ENCODE measurements at regions not wholly inside any gene's neighbourhood (a gene's known extent, or its start where the extent isn't known, plus 50 kb on each side); places are given as distances from the start of the nearest gene placed in this dataset.

- Histone ChIP-seq H3F3A (ENCODE audit: insufficient read depth) (no peaks in the 10 kb centered on the region), H3K9me3 (ENCODE audit: insufficient read depth, low read length) (no peaks in the 10 kb centered on the region), H3K9me2 (replicated peaks; ENCODE audit: insufficient read depth, low read length) (no peaks in the 10 kb centered on the region), H3K27me3 (ENCODE audit: low read length) (no peaks in the 10 kb centered on the region), H2AFZ (ENCODE audit: low read depth, low read length, severe bottlenecking) (no peak overlapping the region), H3K4me3 (ENCODE audit: insufficient read depth, low read length, poor library complexity, severe bottlenecking) (no peak overlapping the region), H3K4me2 (ENCODE audit: low read depth, low read length, poor library complexity, severe bottlenecking) (no peak overlapping the region), H3K36me3 (ENCODE audit: low read length) (no peaks in the 10 kb centered on the region), H4K20me1 (ENCODE audit: low read depth, low read length) (no peaks in the 10 kb centered on the region), H3K79me2 (ENCODE audit: insufficient read depth, low read length) (no peaks in the 10 kb centered on the region), H3K9ac (ENCODE audit: low read length) (no peak overlapping the region), H3K27ac (ENCODE audit: low read depth, low read length) (no peak overlapping the region)
- TF ChIP-seq, protein P1, sequence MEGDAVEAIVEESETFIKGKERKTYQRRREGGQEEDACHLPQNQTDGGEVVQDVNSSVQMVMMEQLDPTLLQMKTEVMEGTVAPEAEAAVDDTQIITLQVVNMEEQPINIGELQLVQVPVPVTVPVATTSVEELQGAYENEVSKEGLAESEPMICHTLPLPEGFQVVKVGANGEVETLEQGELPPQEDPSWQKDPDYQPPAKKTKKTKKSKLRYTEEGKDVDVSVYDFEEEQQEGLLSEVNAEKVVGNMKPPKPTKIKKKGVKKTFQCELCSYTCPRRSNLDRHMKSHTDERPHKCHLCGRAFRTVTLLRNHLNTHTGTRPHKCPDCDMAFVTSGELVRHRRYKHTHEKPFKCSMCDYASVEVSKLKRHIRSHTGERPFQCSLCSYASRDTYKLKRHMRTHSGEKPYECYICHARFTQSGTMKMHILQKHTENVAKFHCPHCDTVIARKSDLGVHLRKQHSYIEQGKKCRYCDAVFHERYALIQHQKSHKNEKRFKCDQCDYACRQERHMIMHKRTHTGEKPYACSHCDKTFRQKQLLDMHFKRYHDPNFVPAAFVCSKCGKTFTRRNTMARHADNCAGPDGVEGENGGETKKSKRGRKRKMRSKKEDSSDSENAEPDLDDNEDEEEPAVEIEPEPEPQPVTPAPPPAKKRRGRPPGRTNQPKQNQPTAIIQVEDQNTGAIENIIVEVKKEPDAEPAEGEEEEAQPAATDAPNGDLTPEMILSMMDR (IDR thresholded peaks at IDR 0.05; ENCODE audit: insufficient read depth, low read length, poor library complexity, severe bottlenecking), result no peak
- TF ChIP-seq EZH2phosphoT487 (conservative IDR thresholded peaks at IDR 0.05; ENCODE audit: low read length), result no peak
Observed at GRCh38 chr4:77220828-77221613, 64.0 kb downstream of the CCNG2 start.

GRCh38 chr4:77225022-77225421 lies 68.0 kb downstream of the CCNG2 start:
- TF ChIP-seq EZH2phosphoT487 (conservative IDR thresholded peaks at IDR 0.05; ENCODE audit: low read length), result no peak
- TF ChIP-seq, protein P1 (IDR thresholded peaks at IDR 0.05; ENCODE audit: insufficient read depth, low read length, poor library complexity, severe bottlenecking), result no peak

DNA sequence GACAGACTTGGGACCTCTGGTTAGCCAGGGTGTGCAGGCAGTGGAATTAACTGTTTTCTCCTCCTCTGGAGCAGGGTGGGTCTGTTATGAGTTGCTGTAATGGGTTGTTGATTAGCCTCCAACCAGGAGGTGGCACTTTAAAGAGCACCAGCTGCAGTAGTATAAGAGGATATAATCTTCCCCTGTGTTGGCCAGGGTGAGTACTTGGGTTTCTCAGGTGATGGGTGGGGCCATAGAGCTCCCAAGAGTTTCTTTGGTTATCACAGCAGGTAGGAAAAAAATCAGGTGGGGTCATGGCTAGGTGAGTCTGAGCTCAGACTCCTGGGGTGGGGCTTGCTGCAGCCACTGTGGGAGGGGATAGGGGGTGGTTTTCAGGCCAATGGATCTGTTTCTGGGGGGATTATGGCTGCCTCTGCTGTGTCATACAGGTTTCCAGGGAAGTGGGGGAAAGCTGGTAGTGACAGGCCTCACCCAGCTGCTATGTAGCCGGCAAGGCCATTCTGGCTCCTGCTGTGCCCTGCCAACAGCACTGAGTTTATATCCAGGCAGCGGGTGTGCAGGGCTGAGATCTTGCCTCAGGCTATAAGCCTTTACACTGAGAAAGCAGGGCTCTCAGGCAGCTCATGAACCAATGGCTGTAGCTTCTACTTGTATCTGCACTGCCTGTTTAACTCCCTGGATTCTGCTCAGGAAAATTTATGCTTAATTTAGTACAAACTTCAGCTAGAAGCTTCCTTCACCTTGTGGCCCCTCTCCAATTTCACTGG lies 70.1 kb downstream of the CCNG2 start:
- H3K79me2 ChIP-seq (ENCODE audit: insufficient read depth, low read length), result no peaks in the 10 kb centered on the region
- no peak overlapping the region for H3K4me3 ChIP-seq (ENCODE audit: insufficient read depth, low read length, poor library complexity, severe bottlenecking)
- H3K9me2 ChIP-seq (replicated peaks; ENCODE audit: insufficient read depth, low read length), result no peaks in the 10 kb centered on the region
- H3K4me2 ChIP-seq (ENCODE audit: low read depth, low read length, poor library complexity, severe bottlenecking), result no peak overlapping the region
- TF ChIP-seq, protein P1 (IDR thresholded peaks at IDR 0.05; ENCODE audit: insufficient read depth, low read length, poor library complexity, severe bottlenecking), result no peak
- no peak for TF ChIP-seq EZH2phosphoT487 (conservative IDR thresholded peaks at IDR 0.05; ENCODE audit: low read length)
- H3K27ac ChIP-seq (ENCODE audit: low read depth, low read length), result no peak overlapping the region
- H3K9ac ChIP-seq (ENCODE audit: low read length), result no peak overlapping the region
- no peaks in the 10 kb centered on the region for H3F3A ChIP-seq (ENCODE audit: insufficient read depth)
- H4K20me1 ChIP-seq (ENCODE audit: low read depth, low read length), result no peaks in the 10 kb centered on the region
- no peaks in the 10 kb centered on the region for H3K9me3 ChIP-seq (ENCODE audit: insufficient read depth, low read length)
- H3K27me3 ChIP-seq (ENCODE audit: low read length), result no peaks in the 10 kb centered on the region
- H3K36me3 ChIP-seq (ENCODE audit: low read length), result no peaks in the 10 kb centered on the region
- H2AFZ ChIP-seq (ENCODE audit: low read depth, low read length, severe bottlenecking), result no peak overlapping the region

More at GRCh38 chr4:77225022-77225421, 68.0 kb downstream of the CCNG2 start:
- Histone ChIP-seq H3K36me3 (ENCODE audit: low read length) (no peaks in the 10 kb centered on the region), H3K9ac (ENCODE audit: low read length) (no peak overlapping the region), H3K27ac (ENCODE audit: low read depth, low read length) (no peak overlapping the region), H3F3A (ENCODE audit: insufficient read depth) (no peaks in the 10 kb centered on the region), H3K9me3 (ENCODE audit: insufficient read depth, low read length) (no peaks in the 10 kb centered on the region), H3K4me2 (ENCODE audit: low read depth, low read length, poor library complexity, severe bottlenecking) (no peak overlapping the region), H3K9me2 (replicated peaks; ENCODE audit: insufficient read depth, low read length) (no peaks in the 10 kb centered on the region), H3K4me3 (ENCODE audit: insufficient read depth, low read length, poor library complexity, severe bottlenecking) (no peak overlapping the region), H3K79me2 (ENCODE audit: insufficient read depth, low read length) (no peaks in the 10 kb centered on the region), H3K27me3 (ENCODE audit: low read length) (no peaks in the 10 kb centered on the region), H2AFZ (ENCODE audit: low read depth, low read length, severe bottlenecking) (no peak overlapping the region), H4K20me1 (ENCODE audit: low read depth, low read length) (no peaks in the 10 kb centered on the region)
